ENCODE measurements at regions not wholly inside any gene's neighbourhood (a gene's known extent, or its start where the extent isn't known, plus 50 kb on each side); places are given as distances from the start of the nearest gene placed in this dataset.
A peak's percentile ranks its signal among the peaks of the same experiment; 100 is the strongest.

DNA sequence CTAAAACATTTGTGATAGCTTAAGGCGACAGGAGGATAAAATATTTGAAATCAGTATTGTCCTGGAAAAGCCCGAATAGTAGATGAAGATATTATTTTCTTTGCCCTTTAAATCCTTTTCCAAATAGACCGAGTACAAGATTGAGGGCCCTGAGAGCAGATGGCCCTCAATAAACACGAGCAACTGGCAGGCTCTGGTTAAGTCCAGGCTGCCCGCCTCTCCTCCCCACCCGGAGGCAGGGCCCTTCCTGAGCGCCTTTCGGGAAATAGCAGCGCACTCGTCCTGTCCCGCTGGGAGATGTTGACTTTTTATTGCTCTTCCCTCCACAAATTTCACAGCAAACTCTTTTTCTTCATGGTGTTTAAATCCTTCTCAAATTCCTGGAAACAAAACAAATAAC lies 50.8 kb upstream of the MAX start:
- Mint-ChIP-seq H3K9me3 (no peaks in the 10 kb centered on the region), H3K4me3 (no peak overlapping the region), H3K36me3 (no peaks in the 10 kb centered on the region), H3K4me1 (no peaks in the 10 kb centered on the region), H3K27me3 (peaks cover 0 to 11% of the 10 kb centered on the region in 2 donors), H3K27ac (no peak overlapping the region)
- ChIA-PET CTCF (no interaction called here), POLR2A (no interaction called here)
- Histone ChIP-seq H3K9me3 (no peaks in the 10 kb centered on the region), H3K4me1 (ENCODE audit: control insufficient read depth in 1 of 2, extremely low read depth in 1 of 2, insufficient read depth in 2 of 2, low read length in 2 of 2) (no peaks in the 10 kb centered on the region), H3K4me3 (ENCODE audit: control insufficient read depth in 1 of 2, extremely low read depth in 1 of 2, low read length in 1 of 2) (no peak overlapping the region), H3K27ac (ENCODE audit: low read length) (no peak overlapping the region), H3K27me3 (replicated peaks in 1 of 2; ENCODE audit: control insufficient read depth in 2 of 2, extremely low read depth in 1 of 2, insufficient read depth in 2 of 2, low read length in 1 of 2) (no peaks in the 10 kb centered on the region), H3K36me3 (ENCODE audit: control insufficient read depth in 2 of 2, extremely low read depth in 1 of 2, insufficient read depth in 1 of 2, low read length in 1 of 2) (no peaks in the 10 kb centered on the region)
- no peak for DNase-seq
- 92% methylated on average over 2 of the region's 11 CpGs for WGBS (ENCODE audit: insufficient coverage)
- no peak for ATAC-seq (replicated peaks in 1 of 4)

DNA sequence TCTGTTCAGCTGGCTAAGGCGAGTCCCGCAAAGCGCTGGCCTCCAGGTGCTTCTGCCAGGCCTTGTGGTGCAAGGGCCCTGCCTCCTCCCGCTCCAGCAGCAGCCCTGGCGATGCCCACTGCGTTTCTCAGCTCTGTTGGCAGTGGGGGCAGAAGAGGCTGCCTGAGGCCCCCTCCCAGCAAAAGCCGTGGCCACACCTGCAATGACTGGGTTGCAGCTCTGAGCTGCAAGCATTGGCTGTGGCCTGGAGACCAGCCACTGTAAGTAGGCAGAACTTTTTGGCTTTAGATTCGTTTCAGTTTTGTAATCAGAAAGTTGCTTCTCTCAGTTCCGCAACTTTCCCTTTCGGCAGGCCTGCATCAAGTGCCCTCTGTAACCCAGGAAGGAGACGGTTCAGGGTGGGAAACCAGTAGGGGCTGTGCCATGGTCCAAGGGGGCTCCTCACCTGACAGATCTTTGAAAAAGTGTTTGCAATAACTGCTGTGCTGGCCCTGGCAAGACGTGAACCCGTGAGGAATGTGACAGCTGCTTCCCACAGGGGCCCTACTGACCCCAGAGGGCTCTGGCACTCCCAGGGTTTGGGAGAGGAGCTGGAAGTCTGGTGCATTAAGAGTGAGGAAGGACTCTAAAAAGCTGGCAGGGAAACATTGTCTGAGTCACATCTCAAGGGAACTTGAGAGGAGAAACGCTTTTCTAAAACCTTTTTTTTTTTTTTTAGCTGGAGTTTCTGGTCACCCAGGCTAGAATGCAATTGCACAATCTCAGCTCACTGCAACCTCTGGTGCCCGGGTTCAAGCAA lies 54.5 kb upstream of the MAX start:
- H3K27ac Mint-ChIP-seq = no peak overlapping the region
- H3K27me3 Mint-ChIP-seq = peaks cover 0 to 3% of the 10 kb centered on the region in 2 donors
- Histone ChIP-seq H3K27me3 (replicated peaks in 1 of 2; ENCODE audit: control insufficient read depth in 2 of 2, extremely low read depth in 1 of 2, insufficient read depth in 2 of 2, low read length in 1 of 2) (no peaks in the 10 kb centered on the region), H3K4me3 (ENCODE audit: control insufficient read depth in 1 of 2, extremely low read depth in 1 of 2, low read length in 1 of 2) (no peak overlapping the region), H3K36me3 (ENCODE audit: control insufficient read depth in 2 of 2, extremely low read depth in 1 of 2, insufficient read depth in 1 of 2, low read length in 1 of 2) (no peaks in the 10 kb centered on the region), H3K4me1 (ENCODE audit: control insufficient read depth in 1 of 2, extremely low read depth in 1 of 2, insufficient read depth in 2 of 2, low read length in 2 of 2) (no peaks in the 10 kb centered on the region), H3K9me3 (no peaks in the 10 kb centered on the region), H3K27ac (ENCODE audit: low read length) (no peak overlapping the region)
- H3K4me1 Mint-ChIP-seq = no peaks in the 10 kb centered on the region
- 77% methylated on average over 11 of the region's 15 CpGs for WGBS (ENCODE audit: insufficient coverage)
- ChIA-PET CTCF (interaction anchor here in 1 of 2 donors (0.6 kb wide), 2 partner anchors 437 to 804 kb away, joined by 4 read pairs; no protein-coding TSS in a partner anchor), POLR2A (no interaction called here)
- H3K4me3 Mint-ChIP-seq = no peak overlapping the region
- DNase-seq = no peak
- H3K36me3 Mint-ChIP-seq = no peaks in the 10 kb centered on the region
- no peaks in the 10 kb centered on the region for H3K9me3 Mint-ChIP-seq
- no peak for ATAC-seq (replicated peaks in 1 of 4)

DNA sequence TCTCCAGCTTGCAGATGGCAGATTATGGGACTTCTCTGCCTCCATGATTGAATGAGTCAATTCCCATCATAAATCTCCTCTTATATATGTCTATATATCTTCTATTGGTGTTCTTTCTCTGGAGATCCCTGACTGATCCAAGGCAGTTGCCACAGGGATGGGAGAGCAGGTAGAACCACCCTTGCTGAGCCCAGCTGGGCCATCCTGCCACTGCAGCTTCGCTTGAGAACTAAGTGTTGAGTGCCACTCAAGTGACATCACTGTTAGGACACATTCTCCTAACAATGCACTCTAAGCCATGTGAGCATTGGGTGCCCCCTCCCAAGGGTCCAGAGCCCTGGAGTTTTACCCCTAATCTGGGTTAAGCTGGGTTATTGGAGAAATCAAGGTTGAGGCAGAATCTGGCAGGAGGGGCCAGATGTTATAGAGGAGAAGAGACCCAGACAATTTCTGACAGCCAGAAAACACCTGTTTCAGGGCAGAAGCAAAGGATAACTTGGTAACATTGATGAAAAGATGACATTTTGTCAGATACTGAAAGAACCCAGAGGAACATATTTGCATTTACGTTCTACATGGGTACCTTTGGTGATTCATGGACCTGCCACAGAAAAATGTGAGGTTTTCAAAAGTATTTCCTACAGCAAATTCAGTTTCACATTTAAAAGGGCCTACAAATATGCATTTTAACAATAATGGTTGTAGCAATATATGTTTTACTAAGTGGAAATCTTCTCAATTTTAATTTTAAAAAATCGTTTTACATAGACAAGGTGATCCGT lies 57.2 kb upstream of the MAX start:
- no peaks in the 10 kb centered on the region for H3K27me3 Mint-ChIP-seq
- H3K27me3 ChIP-seq (replicated peaks in 1 of 2; ENCODE audit: control insufficient read depth in 2 of 2, extremely low read depth in 1 of 2, insufficient read depth in 2 of 2, low read length in 1 of 2) = no peaks in the 10 kb centered on the region
- no peak overlapping the region for H3K27ac ChIP-seq (ENCODE audit: low read length)
- no peaks in the 10 kb centered on the region for H3K4me1 ChIP-seq (ENCODE audit: control insufficient read depth in 1 of 2, extremely low read depth in 1 of 2, insufficient read depth in 2 of 2, low read length in 2 of 2)
- ATAC-seq (replicated peaks in 1 of 4) (no peak), DNase-seq (no peak)
- H3K36me3 ChIP-seq (ENCODE audit: control insufficient read depth in 2 of 2, extremely low read depth in 1 of 2, insufficient read depth in 1 of 2, low read length in 1 of 2) = no peaks in the 10 kb centered on the region
- H3K27ac Mint-ChIP-seq = no peak overlapping the region
- H3K4me1 Mint-ChIP-seq = peaks cover 0 to 6% (median 0%) of the 10 kb centered on the region in 3 donors
- no peak overlapping the region for H3K4me3 ChIP-seq (ENCODE audit: control insufficient read depth in 1 of 2, extremely low read depth in 1 of 2, low read length in 1 of 2)
- 100% methylated on average over 1 of the region's 4 CpGs for WGBS (ENCODE audit: insufficient coverage)
- H3K36me3 Mint-ChIP-seq = no peaks in the 10 kb centered on the region
- H3K9me3 ChIP-seq = no peaks in the 10 kb centered on the region
- CTCF ChIA-PET = no interaction called here
- no peak overlapping the region for H3K4me3 Mint-ChIP-seq
- H3K9me3 Mint-ChIP-seq = no peaks in the 10 kb centered on the region
- POLR2A ChIA-PET = no interaction called here

GRCh38 chr14:65160091-65160490 lies 57.8 kb upstream of the MAX start:
- Histone ChIP-seq H3K27me3 (replicated peaks in 1 of 2; ENCODE audit: control insufficient read depth in 2 of 2, extremely low read depth in 1 of 2, insufficient read depth in 2 of 2, low read length in 1 of 2) (no peaks in the 10 kb centered on the region), H3K36me3 (ENCODE audit: control insufficient read depth in 2 of 2, extremely low read depth in 1 of 2, insufficient read depth in 1 of 2, low read length in 1 of 2) (no peaks in the 10 kb centered on the region), H3K27ac (ENCODE audit: low read length) (no peak overlapping the region), H3K9me3 (no peaks in the 10 kb centered on the region), H3K4me1 (ENCODE audit: control insufficient read depth in 1 of 2, extremely low read depth in 1 of 2, insufficient read depth in 2 of 2, low read length in 2 of 2) (no peaks in the 10 kb centered on the region), H3K4me3 (ENCODE audit: control insufficient read depth in 1 of 2, extremely low read depth in 1 of 2, low read length in 1 of 2) (no peak overlapping the region)
- WGBS (ENCODE audit: insufficient coverage) = no CpG with 5 or more reads among the region's 2 CpGs
- Mint-ChIP-seq H3K4me3 (no peak overlapping the region), H3K4me1 (peaks cover 0 to 6% (median 0%) of the 10 kb centered on the region in 3 donors), H3K27ac (no peak overlapping the region), H3K9me3 (no peaks in the 10 kb centered on the region), H3K36me3 (no peaks in the 10 kb centered on the region), H3K27me3 (no peaks in the 10 kb centered on the region)
- DNase-seq (no peak), ATAC-seq (replicated peaks in 1 of 4) (no peak)
- CTCF ChIA-PET = interaction anchor here in 1 of 2 donors (0.6 kb wide), 1 partner anchor 244 kb away, joined by 3 read pairs; no protein-coding TSS in a partner anchor
- POLR2A ChIA-PET = no interaction called here

DNA sequence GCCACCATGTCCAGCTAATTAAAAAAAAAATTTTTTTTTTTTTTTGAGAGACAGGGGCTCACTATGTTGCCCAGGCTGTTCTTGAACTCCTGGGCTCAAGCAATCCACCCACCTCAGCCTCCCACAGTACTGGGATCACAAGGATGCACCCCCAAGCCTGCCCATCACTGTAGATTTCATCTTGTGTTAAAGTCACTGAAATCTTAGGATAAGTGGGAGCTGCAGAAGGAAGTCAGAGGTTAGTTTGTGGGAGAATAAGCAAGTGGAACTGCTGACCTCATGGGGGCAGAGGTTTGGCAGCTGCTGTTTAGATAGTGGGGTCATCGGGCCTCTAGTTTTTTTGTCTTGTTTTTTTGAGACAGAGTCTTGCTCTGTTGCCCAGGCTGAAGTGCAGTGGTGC lies 59.7 kb upstream of the MAX start:
- Histone ChIP-seq H3K36me3 (ENCODE audit: control insufficient read depth in 2 of 2, extremely low read depth in 1 of 2, insufficient read depth in 1 of 2, low read length in 1 of 2) (no peaks in the 10 kb centered on the region), H3K27me3 (replicated peaks in 1 of 2; ENCODE audit: control insufficient read depth in 2 of 2, extremely low read depth in 1 of 2, insufficient read depth in 2 of 2, low read length in 1 of 2) (no peaks in the 10 kb centered on the region), H3K4me1 (ENCODE audit: control insufficient read depth in 1 of 2, extremely low read depth in 1 of 2, insufficient read depth in 2 of 2, low read length in 2 of 2) (no peaks in the 10 kb centered on the region), H3K9me3 (no peaks in the 10 kb centered on the region), H3K27ac (ENCODE audit: low read length) (no peak overlapping the region), H3K4me3 (ENCODE audit: control insufficient read depth in 1 of 2, extremely low read depth in 1 of 2, low read length in 1 of 2) (no peak overlapping the region)
- no CpG with 5 or more reads among the region's 1 CpG for whole genome bisulfite sequencing (ENCODE audit: insufficient coverage)
- Mint-ChIP-seq H3K36me3 (no peaks in the 10 kb centered on the region), H3K27ac (no peak overlapping the region), H3K4me3 (no peak overlapping the region), H3K4me1 (peaks cover 0 to 6% (median 6%) of the 10 kb centered on the region in 3 donors), H3K27me3 (no peaks in the 10 kb centered on the region), H3K9me3 (no peaks in the 10 kb centered on the region)
- DNase-seq (no peak), ATAC-seq (replicated peaks in 1 of 4) (no peak)
- ChIA-PET CTCF (interaction anchor here (0.6 to 1.1 kb wide), 5 partner anchors 163 to 911 kb away, joined by 3 to 7 read pairs (median 5); no protein-coding TSS in a partner anchor), POLR2A (interaction anchor here in 1 of 2 donors (0.6 kb wide), 1 partner anchor 543 kb away, joined by 3 read pairs; no protein-coding TSS in a partner anchor)

DNA sequence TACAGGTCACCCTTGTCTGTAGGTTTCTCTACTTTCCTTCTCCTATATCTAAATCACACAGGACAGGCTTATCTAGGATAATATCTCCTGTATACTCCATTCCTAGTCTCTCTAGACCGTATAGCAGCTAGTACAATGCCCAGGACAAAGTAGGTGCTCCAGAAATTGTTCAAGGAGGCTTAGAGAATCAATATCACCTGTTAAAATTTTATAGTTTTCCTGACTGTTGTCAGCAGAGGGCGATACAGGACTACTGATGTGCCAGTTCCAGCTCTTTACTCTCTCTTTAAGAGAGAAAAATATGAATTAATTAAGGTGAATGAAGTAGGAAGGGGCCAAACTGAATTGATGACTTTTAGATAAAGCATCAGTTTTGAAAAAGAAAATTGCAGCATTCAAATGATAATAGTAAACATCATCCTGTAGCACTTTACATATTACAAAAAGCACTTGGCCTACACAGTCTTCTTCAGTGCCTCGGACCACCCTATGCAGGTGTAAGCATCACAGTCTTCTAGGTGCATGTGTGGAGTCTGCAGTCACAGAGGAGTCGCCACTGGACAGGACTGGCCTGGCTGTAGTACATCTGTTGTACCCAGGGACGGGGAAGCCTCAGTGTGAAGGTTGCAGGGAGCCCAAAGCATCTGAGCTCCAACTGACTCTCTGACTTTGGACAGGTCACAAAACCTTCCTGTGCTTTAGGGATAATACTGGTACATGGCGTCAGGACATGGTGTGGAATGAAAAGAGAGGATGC lies 61.9 kb upstream of the MAX start:
- no peak overlapping the region for H3K27ac Mint-ChIP-seq
- no peaks in the 10 kb centered on the region for H3K36me3 ChIP-seq (ENCODE audit: control insufficient read depth in 2 of 2, extremely low read depth in 1 of 2, insufficient read depth in 1 of 2, low read length in 1 of 2)
- no peaks in the 10 kb centered on the region for H3K27me3 ChIP-seq (replicated peaks in 1 of 2; ENCODE audit: control insufficient read depth in 2 of 2, extremely low read depth in 1 of 2, insufficient read depth in 2 of 2, low read length in 1 of 2)
- H3K4me3 Mint-ChIP-seq = no peak overlapping the region
- no peaks in the 10 kb centered on the region for H3K27me3 Mint-ChIP-seq
- WGBS (ENCODE audit: insufficient coverage) = 94% methylated on average over 3 of the region's 6 CpGs
- no peaks in the 10 kb centered on the region for H3K9me3 ChIP-seq
- ChIA-PET POLR2A (interaction anchor here (0.5 kb wide), 2 partner anchors 41 to 276 kb away, joined by 3 to 6 read pairs; no protein-coding TSS in a partner anchor), CTCF (interaction anchor here (0.5 to 3.1 kb wide), 19 partner anchors 11 to 1388 kb away, joined by 3 to 29 read pairs (median 4); no protein-coding TSS in a partner anchor)
- ATAC-seq (replicated peaks in 1 of 4) = peak; percentile 43 to 64 (median 54)
- H3K4me1 ChIP-seq (ENCODE audit: control insufficient read depth in 1 of 2, extremely low read depth in 1 of 2, insufficient read depth in 2 of 2, low read length in 2 of 2) = no peaks in the 10 kb centered on the region
- H3K36me3 Mint-ChIP-seq = no peaks in the 10 kb centered on the region
- H3K4me3 ChIP-seq (ENCODE audit: control insufficient read depth in 1 of 2, extremely low read depth in 1 of 2, low read length in 1 of 2) = no peak overlapping the region
- peaks cover 0 to 6% (median 6%) of the 10 kb centered on the region in 3 donors for H3K4me1 Mint-ChIP-seq
- no peak overlapping the region for H3K27ac ChIP-seq (ENCODE audit: low read length)
- DNase-seq = peak in 23 of 35 experiments; percentile 5 to 77 (median 23)
- H3K9me3 Mint-ChIP-seq = no peaks in the 10 kb centered on the region
